HepG2 (cell line): ENCODE measurements at regions not wholly inside any gene's neighbourhood (a gene's known extent, or its start where the extent isn't known, plus 50 kb on each side); places are given as distances from the start of the nearest gene placed in this dataset.

Experiments
- ARNT ChIP-seq: fragments of 450-650 bp; IDR thresholded peaks from 2 replicates; pipeline ENCODE4 v1.6.1; 2017
- BORCS8-MEF2B ChIP-seq: sonication (generic); formaldehyde crosslinking; IDR thresholded peaks from 2 replicates; pipeline ENCODE4 v1.8.0; 2022; ENCODE audit warnings: mild to moderate bottlenecking, missing genetic modification reagents
- CSRNP2 ChIP-seq: sonication (generic); formaldehyde crosslinking; conservative IDR thresholded peaks from 2 replicates; pipeline ENCODE4 v1.8.0; 2022; ENCODE audit warnings: low read depth, missing genetic modification reagents
- FUBP1 ChIP-seq: sonication (generic); formaldehyde crosslinking; IDR thresholded peaks from 2 replicates; pipeline ENCODE4 v1.5.1; 2020; ENCODE audit warnings: missing genetic modification reagents, mild to moderate bottlenecking, borderline replicate concordance
- JDP2 ChIP-seq: sonication (generic); formaldehyde crosslinking; IDR thresholded peaks from 2 replicates; pipeline ENCODE4 v1.8.1; 2022; ENCODE audit warnings: missing genetic modification reagents, borderline replicate concordance
- KDM2A ChIP-seq: sonication (generic); formaldehyde crosslinking; IDR thresholded peaks from 2 replicates; pipeline ENCODE4 v1.4.0; 2020; ENCODE audit warnings: low read depth, missing genetic modification reagents, borderline replicate concordance
- MTERF4 ChIP-seq: sonication (generic); formaldehyde crosslinking; IDR thresholded peaks from 2 replicates; pipeline ENCODE4 v1.8.0; 2023; ENCODE audit warnings: mild to moderate bottlenecking, missing genetic modification reagents
- PHF20 ChIP-seq: sonication (generic); formaldehyde crosslinking; IDR thresholded peaks from 2 replicates; pipeline ENCODE4 v1.5.0; 2020; ENCODE audit warnings: mild to moderate bottlenecking, missing genetic modification reagents
- RORA ChIP-seq: sonication (generic); formaldehyde crosslinking; IDR thresholded peaks from 2 replicates; pipeline ENCODE4 v1.5.0; 2020; ENCODE audit warnings: mild to moderate bottlenecking, missing genetic modification reagents, moderate library complexity
- SMAD1 ChIP-seq: sonication (generic); formaldehyde crosslinking; IDR thresholded peaks from 2 replicates; pipeline ENCODE4 v1.4.0; 2020; ENCODE audit warnings: missing genetic modification reagents, low read depth, mild to moderate bottlenecking, borderline replicate concordance
- SNRNP70 ChIP-seq: fragments of 200-400 bp; formaldehyde crosslinking; IDR thresholded peaks from 2 replicates; pipeline ENCODE4 v1.6.1; 2017; ENCODE audit warnings: mild to moderate bottlenecking, low read depth, low read length, moderate library complexity
- SYNCRIP ChIP-seq: fragments of 200-400 bp; formaldehyde crosslinking; IDR thresholded peaks from 2 replicates; pipeline ENCODE4 v1.6.1; 2018; ENCODE audit warnings: mild to moderate bottlenecking, low read depth, low read length; ENCODE audit not compliant: insufficient read depth
- ZBTB20 ChIP-seq: sonication (generic); formaldehyde crosslinking; IDR thresholded peaks from 2 replicates; pipeline ENCODE4 v1.8.1; 2023; ENCODE audit warnings: missing genetic modification reagents, low read depth, mild to moderate bottlenecking, borderline replicate concordance
- ZBTB3 ChIP-seq: sonication (generic); formaldehyde crosslinking; IDR thresholded peaks from 2 replicates; pipeline ENCODE4 v1.4.0; 2020; ENCODE audit warnings: low read depth, mild to moderate bottlenecking, moderate library complexity, missing genetic modification reagents, borderline replicate concordance
- ZKSCAN5 ChIP-seq: sonication (generic); formaldehyde crosslinking; IDR thresholded peaks from 2 replicates; pipeline ENCODE4 v1.5.1; 2020; ENCODE audit warnings: mild to moderate bottlenecking, missing genetic modification reagents
- ZNF235 ChIP-seq: sonication (generic); formaldehyde crosslinking; IDR thresholded peaks from 2 replicates; pipeline ENCODE4 v1.8.1; 2023; ENCODE audit warnings: mild to moderate bottlenecking, missing genetic modification reagents, borderline replicate concordance
- ZNF3 ChIP-seq: IDR thresholded peaks from 2 replicates; pipeline ENCODE4 v1.7.0; 2017; ENCODE audit warnings: inconsistent platforms
- ZNF513 ChIP-seq: sonication (generic); formaldehyde crosslinking; conservative IDR thresholded peaks from 2 replicates; pipeline ENCODE4 v1.5.0; 2020; ENCODE audit warnings: missing genetic modification reagents
- ZNF549 ChIP-seq: sonication (generic); formaldehyde crosslinking; IDR thresholded peaks from 2 replicates; pipeline ENCODE4 v1.5.0; 2020; ENCODE audit warnings: missing genetic modification reagents
- ZNF674 ChIP-seq: sonication (generic); formaldehyde crosslinking; IDR thresholded peaks from 2 replicates; pipeline ENCODE4 v1.5.0; 2020; ENCODE audit warnings: low read depth, mild to moderate bottlenecking, missing genetic modification reagents
- ZNF704 ChIP-seq: sonication (generic); formaldehyde crosslinking; IDR thresholded peaks from 2 replicates; pipeline ENCODE4 v1.8.1; 2023; ENCODE audit warnings: mild to moderate bottlenecking, inconsistent platforms, moderate library complexity, missing genetic modification reagents, borderline replicate concordance
- ZNF883 ChIP-seq: sonication (generic); formaldehyde crosslinking; IDR thresholded peaks from 2 replicates; pipeline ENCODE4 v1.5.1; 2020; ENCODE audit warnings: mild to moderate bottlenecking, missing genetic modification reagents; ENCODE audit errors: not compliant biosample characterization
- ZSCAN25 ChIP-seq: sonication (generic); formaldehyde crosslinking; IDR thresholded peaks from 2 replicates; pipeline ENCODE4 v1.8.0; 2022; ENCODE audit warnings: mild to moderate bottlenecking, missing genetic modification reagents

GRCh38 chr5:155460501-155460931, 447.0 kb downstream of the KIF4B start (continued):
- TF ChIP-seq ZSCAN25 (CRISPR knock-in tag), result no peak
- no peak for TF ChIP-seq CSRNP2
- TF ChIP-seq ZNF3, result no peak
- TF ChIP-seq ZNF513 (CRISPR knock-in tag), result no peak
- no peak for TF ChIP-seq ZNF704 (CRISPR knock-in tag)
- TF ChIP-seq ZNF674 (CRISPR knock-in tag), result no peak
- TF ChIP-seq MTERF4 (CRISPR knock-in tag), result no peak
- TF ChIP-seq ARNT, result no peak
- TF ChIP-seq JDP2 (CRISPR knock-in tag), result no peak
- no peak for TF ChIP-seq ZKSCAN5 (CRISPR knock-in tag)
- no peak for TF ChIP-seq SMAD1 (CRISPR knock-in tag)
- TF ChIP-seq ZNF883 (CRISPR knock-in tag), result no peak
- no peak for TF ChIP-seq BORCS8-MEF2B (CRISPR knock-in tag)
- no peak for TF ChIP-seq KDM2A (CRISPR knock-in tag)
- no peak for TF ChIP-seq FUBP1 (CRISPR knock-in tag)
- no peak for TF ChIP-seq ZNF549 (CRISPR knock-in tag)
- no peak for TF ChIP-seq RORA (CRISPR knock-in tag)
- no peak for TF ChIP-seq SYNCRIP
- no peak for TF ChIP-seq SNRNP70
- 0 out of 2 replicates have a peak, but pooled peaks have one; percentile 75 for TF ChIP-seq ZBTB3 (CRISPR knock-in tag)
- TF ChIP-seq PHF20, result no peak
- TF ChIP-seq ZNF235 (CRISPR knock-in tag), result no peak
- TF ChIP-seq ZBTB20 (CRISPR knock-in tag), result peak; percentile 35; the same call in 1 of the 2 replicates
